HEK293 (cell line): ENCODE measurements at regions not wholly inside any gene's neighbourhood (a gene's known extent, or its start where the extent isn't known, plus 50 kb on each side); places are given as distances from the start of the nearest gene placed in this dataset.

Experiments
- CTCF ChIA-PET: fragments of 350-600 bp; formaldehyde crosslinking; extraction: SDS; loops from one replicate; lab custom pipeline; 2021; ENCODE audit warnings: antibody characterized with exemption; lab: Yijun Ruan, JAX
- POLR2A ChIA-PET: fragments of 300-600 bp; formaldehyde crosslinking; extraction: SDS; loops from one replicate; lab custom pipeline; 2020; ENCODE audit warnings: antibody characterized with exemption, inconsistent platforms; lab: Yijun Ruan, JAX
- H3K27ac ChIP-seq: fragments of 200-500 bp; sonication (Bioruptor generic); 2 replicates; pipeline ENCODE4 v1.5.1; 2014; ENCODE audit warnings: low read depth, low read length, control low read depth, inconsistent platforms; ENCODE audit errors: extremely low read depth
- H3K36me3 ChIP-seq, 2 experiments: fragments of 200-500 bp in 1 of 2; sonication (Bioruptor generic) in 1 of 2; 1 replicate in 1 of 2; 2 replicates in 1 of 2; pipeline ENCODE4 v1.5.1; 2014 to 2017; ENCODE audit warnings: inconsistent platforms in 2 of 2, low read length in 2 of 2; ENCODE audit not compliant: control insufficient read depth in 2 of 2, insufficient read depth in 1 of 2
- H3K4me1 ChIP-seq: fragments of 200-500 bp; sonication (Bioruptor generic); 2 replicates; pipeline ENCODE4 v1.5.1; 2014; ENCODE audit warnings: mild to moderate bottlenecking, low read length, inconsistent platforms; ENCODE audit not compliant: control insufficient read depth, insufficient read depth
- H3K4me3 ChIP-seq: 2 replicates; pipeline ENCODE4 v1.5.1; 2011; ENCODE audit warnings: low read depth, mild to moderate bottlenecking, control low read depth, low read length, moderate library complexity
- H3K9me3 ChIP-seq: fragments of 200-500 bp; sonication (Bioruptor generic); 2 replicates; pipeline ENCODE4 v1.5.1; 2014; ENCODE audit warnings: low read depth, low read length, inconsistent platforms; ENCODE audit not compliant: control insufficient read depth, insufficient read depth
- KLF1 ChIP-seq: fragments of 450-650 bp; formaldehyde crosslinking; IDR thresholded peaks from 2 replicates; pipeline ENCODE4 v1.5.1; 2016; ENCODE audit warnings: missing biosample characterization, missing genetic modification characterization
- KLF7 ChIP-seq: fragments of 450-650 bp; formaldehyde crosslinking; IDR thresholded peaks from 2 replicates; pipeline ENCODE4 v1.5.1; 2016; ENCODE audit warnings: missing biosample characterization, missing genetic modification characterization, borderline replicate concordance
- KLF8 ChIP-seq: fragments of 450-650 bp; formaldehyde crosslinking; IDR thresholded peaks from 2 replicates; pipeline ENCODE4 v1.5.1; 2016; ENCODE audit warnings: missing biosample characterization, missing genetic modification characterization
- MYNN ChIP-seq: fragments of 450-650 bp; formaldehyde crosslinking; IDR thresholded peaks from 2 replicates; pipeline ENCODE4 v1.5.1; 2016; ENCODE audit warnings: missing biosample characterization, missing genetic modification characterization, borderline replicate concordance
- OVOL3 ChIP-seq: fragments of 450-650 bp; formaldehyde crosslinking; IDR thresholded peaks from 2 replicates; pipeline ENCODE4 v1.5.1; 2016; ENCODE audit warnings: missing biosample characterization, missing genetic modification characterization
- ZBTB20 ChIP-seq: fragments of 450-650 bp; formaldehyde crosslinking; IDR thresholded peaks from 2 replicates; pipeline ENCODE4 v1.5.1; 2016; ENCODE audit warnings: missing biosample characterization, missing genetic modification characterization
- ZBTB8A ChIP-seq: fragments of 450-650 bp; formaldehyde crosslinking; IDR thresholded peaks from 2 replicates; pipeline ENCODE4 v1.5.1; 2016; ENCODE audit warnings: missing biosample characterization, missing genetic modification characterization
- ZFP37 ChIP-seq: fragments of 450-650 bp; formaldehyde crosslinking; IDR thresholded peaks from 2 replicates; pipeline ENCODE4 v1.5.1; 2016; ENCODE audit warnings: missing biosample characterization, missing genetic modification characterization
- ZIC2 ChIP-seq: fragments of 450-650 bp; formaldehyde crosslinking; IDR thresholded peaks from 2 replicates; pipeline ENCODE4 v1.5.1; 2016; ENCODE audit warnings: missing biosample characterization, missing genetic modification characterization
- ZNF10 ChIP-seq: fragments of 450-650 bp; formaldehyde crosslinking; IDR thresholded peaks from 2 replicates; pipeline ENCODE4 v1.5.1; 2017; ENCODE audit warnings: missing biosample characterization, missing genetic modification characterization
- ZNF121 ChIP-seq: fragments of 450-650 bp; formaldehyde crosslinking; IDR thresholded peaks from 2 replicates; pipeline ENCODE4 v1.5.1; 2016; ENCODE audit warnings: missing biosample characterization, missing genetic modification characterization
- ZNF133 ChIP-seq: fragments of 450-650 bp; formaldehyde crosslinking; IDR thresholded peaks from 2 replicates; pipeline ENCODE4 v1.5.1; 2016; ENCODE audit warnings: missing biosample characterization, missing genetic modification characterization
- ZNF138 ChIP-seq: fragments of 450-650 bp; formaldehyde crosslinking; IDR thresholded peaks from 2 replicates; pipeline ENCODE4 v1.5.1; 2016; ENCODE audit warnings: missing biosample characterization, missing genetic modification characterization, borderline replicate concordance
- ZNF155 ChIP-seq: fragments of 450-650 bp; formaldehyde crosslinking; IDR thresholded peaks from 2 replicates; pipeline ENCODE4 v1.5.1; 2016; ENCODE audit warnings: missing biosample characterization, missing genetic modification characterization
- ZNF561 ChIP-seq: fragments of 450-650 bp; IDR thresholded peaks from 2 replicates; pipeline ENCODE4 v1.5.1; 2018; ENCODE audit warnings: missing biosample characterization, missing genetic modification characterization, borderline replicate concordance
- ZNF610 ChIP-seq: fragments of 450-650 bp; formaldehyde crosslinking; IDR thresholded peaks from 2 replicates; pipeline ENCODE4 v1.5.1; 2016; ENCODE audit warnings: missing biosample characterization, missing genetic modification characterization, borderline replicate concordance
- ZNF621 ChIP-seq: fragments of 450-650 bp; formaldehyde crosslinking; IDR thresholded peaks from 2 replicates; pipeline ENCODE4 v1.5.1; 2017; ENCODE audit warnings: missing biosample characterization, missing genetic modification characterization
- ZNF791 ChIP-seq: fragments of 450-650 bp; formaldehyde crosslinking; IDR thresholded peaks from 2 replicates; pipeline ENCODE4 v1.5.1; 2016; ENCODE audit warnings: missing biosample characterization, missing genetic modification characterization
- TF ChIP-seq, protein P1 (sequence below): fragments of 450-650 bp; formaldehyde crosslinking; IDR thresholded peaks from 2 replicates; pipeline ENCODE4 v1.5.1; 2016; ENCODE audit warnings: missing biosample characterization, missing genetic modification characterization
- TF ChIP-seq, protein P2 (sequence below): IDR thresholded peaks from 2 replicates; pipeline ENCODE4 v1.6.1; 2011; ENCODE audit warnings: mild to moderate bottlenecking, low read depth, low read length, borderline replicate concordance
- TF ChIP-seq, protein P3 (sequence below): fragments of 450-650 bp; formaldehyde crosslinking; IDR thresholded peaks from 2 replicates; pipeline ENCODE4 v1.5.1; 2016; ENCODE audit warnings: missing biosample characterization, missing genetic modification characterization
- TF ChIP-seq, protein P4 (sequence below): fragments of 450-650 bp; formaldehyde crosslinking; IDR thresholded peaks from 2 replicates; pipeline ENCODE4 v1.5.1; 2017; ENCODE audit warnings: missing biosample characterization, missing genetic modification characterization
- TF ChIP-seq, protein P5 (sequence below): fragments of 450-650 bp; formaldehyde crosslinking; optimal IDR thresholded peaks from 2 replicates; pipeline ENCODE3; 2016; ENCODE audit warnings: missing biosample characterization, mild to moderate bottlenecking, missing genetic modification characterization
- TF ChIP-seq, protein P6 (sequence below): fragments of 450-650 bp; formaldehyde crosslinking; IDR thresholded peaks from 2 replicates; pipeline ENCODE4 v1.5.1; 2016; ENCODE audit warnings: missing biosample characterization, missing genetic modification characterization, low read depth
- TF ChIP-seq, protein P7 (sequence below): fragments of 450-650 bp; formaldehyde crosslinking; IDR thresholded peaks from 2 replicates; pipeline ENCODE4; 2016; ENCODE audit warnings: missing biosample characterization, missing genetic modification characterization

DNA sequence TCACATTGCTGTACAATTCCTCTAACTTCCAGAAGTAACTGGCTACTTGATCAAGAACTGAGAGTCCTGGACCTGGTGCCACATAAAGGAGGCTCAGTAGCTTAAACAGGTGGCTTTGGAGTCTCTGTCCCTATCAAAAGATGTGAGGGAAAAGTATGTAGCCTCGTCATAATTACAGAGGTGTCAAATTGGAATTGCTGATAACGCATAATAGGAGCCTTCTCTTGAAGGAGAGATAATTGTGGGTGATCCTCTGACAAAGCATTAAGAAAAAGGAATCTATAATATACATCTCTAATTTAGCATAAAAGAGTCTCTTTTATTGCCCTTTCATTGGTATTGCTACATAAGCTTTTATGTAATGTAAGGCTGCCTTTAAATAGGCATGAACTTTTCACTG lies 1246.4 kb upstream of the CDH9 start (continued):
- TF ChIP-seq, protein P1, sequence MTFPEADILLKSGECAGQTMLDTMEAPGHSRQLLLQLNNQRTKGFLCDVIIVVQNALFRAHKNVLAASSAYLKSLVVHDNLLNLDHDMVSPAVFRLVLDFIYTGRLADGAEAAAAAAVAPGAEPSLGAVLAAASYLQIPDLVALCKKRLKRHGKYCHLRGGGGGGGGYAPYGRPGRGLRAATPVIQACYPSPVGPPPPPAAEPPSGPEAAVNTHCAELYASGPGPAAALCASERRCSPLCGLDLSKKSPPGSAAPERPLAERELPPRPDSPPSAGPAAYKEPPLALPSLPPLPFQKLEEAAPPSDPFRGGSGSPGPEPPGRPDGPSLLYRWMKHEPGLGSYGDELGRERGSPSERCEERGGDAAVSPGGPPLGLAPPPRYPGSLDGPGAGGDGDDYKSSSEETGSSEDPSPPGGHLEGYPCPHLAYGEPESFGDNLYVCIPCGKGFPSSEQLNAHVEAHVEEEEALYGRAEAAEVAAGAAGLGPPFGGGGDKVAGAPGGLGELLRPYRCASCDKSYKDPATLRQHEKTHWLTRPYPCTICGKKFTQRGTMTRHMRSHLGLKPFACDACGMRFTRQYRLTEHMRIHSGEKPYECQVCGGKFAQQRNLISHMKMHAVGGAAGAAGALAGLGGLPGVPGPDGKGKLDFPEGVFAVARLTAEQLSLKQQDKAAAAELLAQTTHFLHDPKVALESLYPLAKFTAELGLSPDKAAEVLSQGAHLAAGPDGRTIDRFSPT (tag by site-specific recombination): no peak
- TF ChIP-seq OVOL3 (no peak), ZNF621 (no peak)
- TF ChIP-seq, protein P2, sequence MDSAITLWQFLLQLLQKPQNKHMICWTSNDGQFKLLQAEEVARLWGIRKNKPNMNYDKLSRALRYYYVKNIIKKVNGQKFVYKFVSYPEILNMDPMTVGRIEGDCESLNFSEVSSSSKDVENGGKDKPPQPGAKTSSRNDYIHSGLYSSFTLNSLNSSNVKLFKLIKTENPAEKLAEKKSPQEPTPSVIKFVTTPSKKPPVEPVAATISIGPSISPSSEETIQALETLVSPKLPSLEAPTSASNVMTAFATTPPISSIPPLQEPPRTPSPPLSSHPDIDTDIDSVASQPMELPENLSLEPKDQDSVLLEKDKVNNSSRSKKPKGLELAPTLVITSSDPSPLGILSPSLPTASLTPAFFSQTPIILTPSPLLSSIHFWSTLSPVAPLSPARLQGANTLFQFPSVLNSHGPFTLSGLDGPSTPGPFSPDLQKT: no peak

DNA sequence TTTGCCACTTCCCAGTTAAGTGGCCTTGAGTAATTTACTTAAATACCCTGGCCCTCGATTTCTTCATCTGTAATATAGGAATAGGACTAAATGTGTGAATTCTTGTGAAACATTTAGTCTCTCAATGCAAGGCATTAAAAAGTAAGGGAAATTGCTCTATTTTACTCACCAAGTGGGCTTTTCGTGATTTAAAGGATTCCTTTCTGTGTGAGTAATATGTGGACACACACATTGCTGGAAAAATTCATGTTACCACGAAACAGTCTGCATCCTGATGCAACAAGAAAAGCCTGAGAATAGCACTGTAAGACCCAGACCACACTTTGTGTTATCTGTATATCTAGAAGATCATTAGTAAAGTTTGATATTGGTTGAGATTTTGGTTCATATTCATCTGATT lies 1243.0 kb upstream of the CDH9 start:
- CTCF ChIA-PET: interaction anchor here (1.0 kb wide), 1 partner anchor 45 kb away, joined by 3 read pairs; no protein-coding TSS in a partner anchor

DNA sequence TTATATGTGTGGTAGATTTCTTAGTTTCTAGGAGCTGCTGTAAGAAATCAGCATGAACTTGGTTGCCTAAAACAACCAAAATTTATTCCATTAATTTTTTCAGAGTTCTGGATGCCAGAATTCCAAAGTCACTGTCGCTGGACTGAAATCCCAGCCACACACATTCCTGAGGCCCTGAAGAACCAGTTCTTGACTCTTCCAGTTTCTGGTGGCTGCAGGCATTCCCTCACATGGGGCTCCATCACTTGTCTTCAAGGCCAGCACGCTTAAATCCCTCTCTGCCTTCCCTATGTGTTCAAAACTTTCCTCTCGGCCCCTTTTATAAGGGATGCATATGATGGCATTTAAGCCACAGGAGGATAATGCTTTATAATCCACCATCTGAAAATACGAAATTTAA lies 1237.5 kb upstream of the CDH9 start:
- H3K9me3 ChIP-seq: no peaks in the 10 kb centered on the region; the same call in 1 of the 2 replicates
- H3K4me1 ChIP-seq: no peaks in the 10 kb centered on the region
- POLR2A ChIA-PET: no interaction called here
- no peak overlapping the region for H3K27ac ChIP-seq
- no peaks in the 10 kb centered on the region for H3K36me3 ChIP-seq
- CTCF ChIA-PET: no interaction called here
- no peak overlapping the region for H3K4me3 ChIP-seq
- TF ChIP-seq ZNF561 (tag by site-specific recombination): no peak
- TF ChIP-seq KLF1: no peak
- no peak for TF ChIP-seq ZBTB8A (tag by site-specific recombination)
- no peak for TF ChIP-seq ZNF138 (tag by site-specific recombination)
- no peak for TF ChIP-seq ZNF10 (tag by site-specific recombination)
- TF ChIP-seq, protein P3, sequence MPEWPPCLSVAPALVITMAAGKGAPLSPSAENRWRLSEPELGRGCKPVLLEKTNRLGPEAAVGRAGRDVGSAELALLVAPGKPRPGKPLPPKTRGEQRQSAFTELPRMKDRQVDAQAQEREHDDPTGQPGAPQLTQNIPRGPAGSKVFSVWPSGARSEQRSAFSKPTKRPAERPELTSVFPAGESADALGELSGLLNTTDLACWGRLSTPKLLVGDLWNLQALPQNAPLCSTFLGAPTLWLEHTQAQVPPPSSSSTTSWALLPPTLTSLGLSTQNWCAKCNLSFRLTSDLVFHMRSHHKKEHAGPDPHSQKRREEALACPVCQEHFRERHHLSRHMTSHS (tag by site-specific recombination): no peak
- no peak for TF ChIP-seq ZNF121 (tag by site-specific recombination)
- no peak for TF ChIP-seq ZNF155 (tag by site-specific recombination)
- TF ChIP-seq ZNF610 (tag by site-specific recombination): no peak
- TF ChIP-seq KLF8 (tag by site-specific recombination): no peak
- TF ChIP-seq, protein P4, sequence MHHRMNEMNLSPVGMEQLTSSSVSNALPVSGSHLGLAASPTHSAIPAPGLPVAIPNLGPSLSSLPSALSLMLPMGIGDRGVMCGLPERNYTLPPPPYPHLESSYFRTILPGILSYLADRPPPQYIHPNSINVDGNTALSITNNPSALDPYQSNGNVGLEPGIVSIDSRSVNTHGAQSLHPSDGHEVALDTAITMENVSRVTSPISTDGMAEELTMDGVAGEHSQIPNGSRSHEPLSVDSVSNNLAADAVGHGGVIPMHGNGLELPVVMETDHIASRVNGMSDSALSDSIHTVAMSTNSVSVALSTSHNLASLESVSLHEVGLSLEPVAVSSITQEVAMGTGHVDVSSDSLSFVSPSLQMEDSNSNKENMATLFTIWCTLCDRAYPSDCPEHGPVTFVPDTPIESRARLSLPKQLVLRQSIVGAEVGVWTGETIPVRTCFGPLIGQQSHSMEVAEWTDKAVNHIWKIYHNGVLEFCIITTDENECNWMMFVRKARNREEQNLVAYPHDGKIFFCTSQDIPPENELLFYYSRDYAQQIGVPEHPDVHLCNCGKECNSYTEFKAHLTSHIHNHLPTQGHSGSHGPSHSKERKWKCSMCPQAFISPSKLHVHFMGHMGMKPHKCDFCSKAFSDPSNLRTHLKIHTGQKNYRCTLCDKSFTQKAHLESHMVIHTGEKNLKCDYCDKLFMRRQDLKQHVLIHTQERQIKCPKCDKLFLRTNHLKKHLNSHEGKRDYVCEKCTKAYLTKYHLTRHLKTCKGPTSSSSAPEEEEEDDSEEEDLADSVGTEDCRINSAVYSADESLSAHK (tag by site-specific recombination): no peak
- TF ChIP-seq, protein P5, sequence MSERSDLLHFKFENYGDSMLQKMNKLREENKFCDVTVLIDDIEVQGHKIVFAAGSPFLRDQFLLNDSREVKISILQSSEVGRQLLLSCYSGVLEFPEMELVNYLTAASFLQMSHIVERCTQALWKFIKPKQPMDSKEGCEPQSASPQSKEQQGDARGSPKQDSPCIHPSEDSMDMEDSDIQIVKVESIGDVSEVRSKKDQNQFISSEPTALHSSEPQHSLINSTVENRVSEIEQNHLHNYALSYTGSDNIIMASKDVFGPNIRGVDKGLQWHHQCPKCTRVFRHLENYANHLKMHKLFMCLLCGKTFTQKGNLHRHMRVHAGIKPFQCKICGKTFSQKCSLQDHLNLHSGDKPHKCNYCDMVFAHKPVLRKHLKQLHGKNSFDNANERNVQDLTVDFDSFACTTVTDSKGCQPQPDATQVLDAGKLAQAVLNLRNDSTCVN (tag by site-specific recombination): no peak
- TF ChIP-seq, protein P6, sequence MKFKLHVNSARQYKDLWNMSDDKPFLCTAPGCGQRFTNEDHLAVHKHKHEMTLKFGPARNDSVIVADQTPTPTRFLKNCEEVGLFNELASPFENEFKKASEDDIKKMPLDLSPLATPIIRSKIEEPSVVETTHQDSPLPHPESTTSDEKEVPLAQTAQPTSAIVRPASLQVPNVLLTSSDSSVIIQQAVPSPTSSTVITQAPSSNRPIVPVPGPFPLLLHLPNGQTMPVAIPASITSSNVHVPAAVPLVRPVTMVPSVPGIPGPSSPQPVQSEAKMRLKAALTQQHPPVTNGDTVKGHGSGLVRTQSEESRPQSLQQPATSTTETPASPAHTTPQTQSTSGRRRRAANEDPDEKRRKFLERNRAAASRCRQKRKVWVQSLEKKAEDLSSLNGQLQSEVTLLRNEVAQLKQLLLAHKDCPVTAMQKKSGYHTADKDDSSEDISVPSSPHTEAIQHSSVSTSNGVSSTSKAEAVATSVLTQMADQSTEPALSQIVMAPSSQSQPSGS (tag by site-specific recombination): no peak
- no peak for TF ChIP-seq MYNN
- no peak for TF ChIP-seq ZNF133 (tag by site-specific recombination)
- TF ChIP-seq ZIC2 (tag by site-specific recombination): no peak

More for the DNA sequence above, 1243.0 kb upstream of the CDH9 start:
- no peak overlapping the region for H3K4me3 ChIP-seq
- no peaks in the 10 kb centered on the region for H3K36me3 ChIP-seq
- H3K27ac ChIP-seq: no peak overlapping the region
- no peaks in the 10 kb centered on the region; the same call in 1 of the 2 replicates for H3K9me3 ChIP-seq
- POLR2A ChIA-PET: no interaction called here
- TF ChIP-seq ZNF791 (tag by site-specific recombination) (no peak), KLF7 (no peak), ZFP37 (tag by site-specific recombination) (no peak), ZBTB20 (no peak)
- TF ChIP-seq, protein P7, sequence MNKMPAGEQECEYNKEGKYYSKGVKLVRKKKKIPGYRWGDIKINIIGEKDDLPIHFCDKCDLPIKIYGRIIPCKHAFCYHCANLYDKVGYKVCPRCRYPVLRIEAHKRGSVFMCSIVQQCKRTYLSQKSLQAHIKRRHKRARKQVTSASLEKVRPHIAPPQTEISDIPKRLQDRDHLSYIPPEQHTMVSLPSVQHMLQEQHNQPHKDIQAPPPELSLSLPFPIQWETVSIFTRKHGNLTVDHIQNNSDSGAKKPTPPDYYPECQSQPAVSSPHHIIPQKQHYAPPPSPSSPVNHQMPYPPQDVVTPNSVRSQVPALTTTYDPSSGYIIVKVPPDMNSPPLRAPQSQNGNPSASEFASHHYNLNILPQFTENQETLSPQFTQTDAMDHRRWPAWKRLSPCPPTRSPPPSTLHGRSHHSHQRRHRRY (tag by site-specific recombination): no peak
- no peaks in the 10 kb centered on the region for H3K4me1 ChIP-seq
